Thyroid gland (tissue), 4 donors: ENCODE measurements at regions not wholly inside any gene's neighbourhood (a gene's known extent, or its start where the extent isn't known, plus 50 kb on each side); places are given as distances from the start of the nearest gene placed in this dataset.

Source experiments
- CTCF ChIP-seq, 6 experiments: fragments of 200-600 bp in 3 of 6; fragments of 450-650 bp in 3 of 6; sonication (generic) in 3 of 6; IDR thresholded peaks; one replicate each; pipeline ENCODE4 v1.5.1; 2016 to 2019; ENCODE audit warnings: antibody characterized with exemption in 6 of 6, mild to moderate bottlenecking in 2 of 6, inconsistent platforms in 1 of 6, moderate library complexity in 1 of 6
- POLR2A ChIP-seq, 2 donors: fragments of 450-650 bp; IDR thresholded peaks; one replicate each; pipeline ENCODE4 v1.6.1; 2017; ENCODE audit warnings: antibody characterized with exemption in 2 of 2, mild to moderate bottlenecking in 2 of 2, moderate library complexity in 1 of 2

- TF ChIP-seq CTCF (IDR thresholded peaks at IDR 0.05) (no peak), POLR2A (IDR thresholded peaks at IDR 0.05) (no peak)
Measured at GRCh38 chr5:40402007-40402364, 277.7 kb upstream of the PTGER4 start.
